RWPE1 (cell line): ENCODE measurements at regions not wholly inside any gene's neighbourhood (a gene's known extent, or its start where the extent isn't known, plus 50 kb on each side); places are given as distances from the start of the nearest gene placed in this dataset.

Source experiments
- CTCF ChIA-PET: fragments of 350-600 bp; sonication (Branson Sonifier 250); formaldehyde crosslinking; extraction: SDS; loops from one replicate; lab custom pipeline; 2021; lab: Yijun Ruan, JAX
- POLR2A ChIA-PET: fragments of 400-600 bp; formaldehyde crosslinking; extraction: SDS; loops from one replicate; lab custom pipeline; 2020; ENCODE audit warnings: antibody characterized with exemption; ENCODE audit not compliant: low non-redundant PET; lab: Yijun Ruan, JAX
- DNase-seq: peaks from one replicate; pipeline ENCODE4 v3.0.0; 2012; ENCODE audit warnings: low spot score
- H3K27ac ChIP-seq: fragments of 450-650 bp; 2 replicates; pipeline ENCODE4 v1.5.1; 2017
- TF ChIP-seq, protein P1 (sequence below): fragments of 450-650 bp; conservative IDR thresholded peaks from 2 replicates; pipeline ENCODE4 v1.5.1; 2017; ENCODE audit warnings: low read depth, mild to moderate bottlenecking

DNA sequence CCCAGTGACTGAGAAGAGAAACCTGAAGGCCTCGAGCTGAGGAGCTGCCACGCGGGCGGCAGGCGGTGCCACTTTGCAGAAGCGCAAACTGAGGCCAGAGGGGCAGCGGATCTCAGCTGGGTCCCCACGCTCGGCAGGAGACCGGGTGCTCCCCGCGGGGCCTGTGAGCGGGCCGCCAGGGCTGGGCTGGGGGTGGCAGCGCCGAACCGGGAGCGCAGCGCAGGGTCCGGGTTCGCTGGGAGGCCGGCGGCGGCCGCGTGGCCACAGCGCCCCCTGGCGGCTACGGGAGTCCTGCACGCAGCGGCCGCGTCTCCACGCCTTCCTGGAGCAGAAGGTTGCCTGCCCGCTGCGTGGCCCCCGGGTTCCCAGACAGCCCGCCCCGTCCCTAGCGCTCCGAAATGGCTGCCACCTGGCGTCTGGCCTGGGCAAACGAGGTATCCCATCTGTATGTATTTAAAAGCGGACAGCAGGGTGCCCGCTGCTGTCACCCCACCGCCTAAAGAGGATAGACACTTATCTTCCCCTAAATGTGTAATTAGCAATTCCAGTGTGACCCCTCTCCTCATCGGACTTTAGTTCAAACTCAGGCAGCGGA is 96.1 kb upstream of the CDH5 start:
- peak; percentile 67 for DNase-seq

GRCh38 chr16:66269617-66270332 is 96.7 kb upstream of the CDH5 start:
- CTCF ChIA-PET = interaction anchor here (0.6 to 2.2 kb wide), 4 partner anchors 8 to 1127 kb away, joined by 3 to 7 read pairs (median 3); no protein-coding TSS in a partner anchor
- POLR2A ChIA-PET = no interaction called here
- no peak overlapping the region for H3K27ac ChIP-seq
- TF ChIP-seq, protein P1, sequence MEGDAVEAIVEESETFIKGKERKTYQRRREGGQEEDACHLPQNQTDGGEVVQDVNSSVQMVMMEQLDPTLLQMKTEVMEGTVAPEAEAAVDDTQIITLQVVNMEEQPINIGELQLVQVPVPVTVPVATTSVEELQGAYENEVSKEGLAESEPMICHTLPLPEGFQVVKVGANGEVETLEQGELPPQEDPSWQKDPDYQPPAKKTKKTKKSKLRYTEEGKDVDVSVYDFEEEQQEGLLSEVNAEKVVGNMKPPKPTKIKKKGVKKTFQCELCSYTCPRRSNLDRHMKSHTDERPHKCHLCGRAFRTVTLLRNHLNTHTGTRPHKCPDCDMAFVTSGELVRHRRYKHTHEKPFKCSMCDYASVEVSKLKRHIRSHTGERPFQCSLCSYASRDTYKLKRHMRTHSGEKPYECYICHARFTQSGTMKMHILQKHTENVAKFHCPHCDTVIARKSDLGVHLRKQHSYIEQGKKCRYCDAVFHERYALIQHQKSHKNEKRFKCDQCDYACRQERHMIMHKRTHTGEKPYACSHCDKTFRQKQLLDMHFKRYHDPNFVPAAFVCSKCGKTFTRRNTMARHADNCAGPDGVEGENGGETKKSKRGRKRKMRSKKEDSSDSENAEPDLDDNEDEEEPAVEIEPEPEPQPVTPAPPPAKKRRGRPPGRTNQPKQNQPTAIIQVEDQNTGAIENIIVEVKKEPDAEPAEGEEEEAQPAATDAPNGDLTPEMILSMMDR = no peak
- DNase-seq = no peak

More for the DNA sequence above, 96.1 kb upstream of the CDH5 start:
- ChIA-PET POLR2A (no interaction called here), CTCF (interaction anchor here (0.6 to 2.2 kb wide), 6 partner anchors 9 to 1128 kb away, joined by 3 to 7 read pairs (median 3); no protein-coding TSS in a partner anchor)
- no peak overlapping the region for H3K27ac ChIP-seq
- TF ChIP-seq, protein P1 = peak; percentile 96

DNA sequence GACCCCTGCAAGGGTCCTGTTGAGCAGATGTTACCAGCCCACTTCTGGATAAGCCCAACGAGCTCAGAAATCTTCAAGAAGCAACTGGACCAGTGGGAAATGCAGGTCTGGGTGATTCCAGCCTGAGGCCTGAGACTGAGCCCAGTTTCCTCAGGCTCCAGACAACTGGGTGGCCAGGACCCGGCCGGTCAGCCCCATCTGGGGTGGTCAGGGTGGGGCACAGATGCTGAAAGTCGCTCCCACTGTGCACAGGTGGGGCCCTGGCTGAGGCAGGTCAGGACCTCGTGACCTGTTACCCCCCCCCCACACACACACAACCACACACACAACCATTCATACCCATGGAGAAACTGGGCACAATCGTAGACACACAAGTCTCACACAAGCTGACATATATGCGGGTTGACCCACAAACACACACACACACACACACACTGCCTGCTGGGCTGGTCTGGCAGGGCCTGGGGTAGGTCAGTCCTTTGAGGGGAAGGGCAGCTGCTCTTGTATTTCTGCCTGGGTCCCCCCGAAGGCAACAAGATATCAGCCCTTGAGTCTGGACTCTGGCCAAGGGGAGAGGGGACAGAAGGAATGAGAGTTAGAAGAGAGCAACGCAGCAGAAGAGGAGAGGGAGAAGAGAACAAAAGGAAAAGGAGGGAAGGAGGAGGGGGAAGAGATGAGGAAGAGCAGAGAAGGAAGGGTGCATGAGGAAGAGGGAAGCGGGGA is 99.0 kb upstream of the CDH5 start:
- ChIA-PET POLR2A (no interaction called here), CTCF (no interaction called here)
- TF ChIP-seq, protein P1 = no peak
- DNase-seq = no peak
- no peak overlapping the region for H3K27ac ChIP-seq

- ChIA-PET CTCF (no interaction called here), POLR2A (no interaction called here)
- no peak for DNase-seq
- TF ChIP-seq, protein P1 = no peak
- no peak overlapping the region for H3K27ac ChIP-seq
These were observed 99.8 kb upstream of the CDH5 start for GRCh38 chr16:66266436-66267291.

- no peak overlapping the region for H3K27ac ChIP-seq
- TF ChIP-seq, protein P1 = no peak
- ChIA-PET POLR2A (no interaction called here), CTCF (interaction anchor here (0.6 kb wide), 1 partner anchor 90 kb away, joined by 3 read pairs; no protein-coding TSS in a partner anchor)
- no peak for DNase-seq
These were observed 100.8 kb upstream of the CDH5 start for GRCh38 chr16:66265556-66266141.
